Pancreas (tissue), 10 donors: ENCODE measurements at regions not wholly inside any gene's neighbourhood (a gene's known extent, or its start where the extent isn't known, plus 50 kb on each side); places are given as distances from the start of the nearest gene placed in this dataset.

Experiments
- ATAC-seq, 4 donors: fragments of 200-7000 bp; cut with Tn5 transposase; one replicate each; pipeline versions ENCODE4 v1.8.0 to v1.9.1; 2020; ENCODE audit warnings: mild to moderate bottlenecking in 4 of 4, moderate library complexity in 4 of 4
- DNase-seq, 6 donors: peaks; one replicate each; pipeline ENCODE4 v3.0.0-alpha.2; 2020
- FAIRE-seq: peaks from 2 replicates; lab custom pipeline; 2012; peaks lifted over from hg19 to GRCh38; lab: Jason Lieb, UNC
- H3K27ac ChIP-seq, 4 donors: fragments of 200-600 bp; sonication (generic); 1 replicate in 3 of 4; 2 replicates in 1 of 4; pipeline versions ENCODE4 v1.5.0 to v1.8.0; 2020
- H3K27me3 ChIP-seq, 4 donors: fragments of 200-600 bp; one replicate each; pipeline ENCODE4 v1.8.0; 2021
- H3K36me3 ChIP-seq, 3 donors: fragments of 200-600 bp; sonication (generic) in 1 of 3; one replicate each; pipeline versions ENCODE4 v1.5.0 to v1.8.0; 2020 to 2021
- H3K4me1 ChIP-seq, 3 donors: fragments of 200-600 bp; one replicate each; pipeline ENCODE4 v1.8.0; 2021
- H3K4me3 ChIP-seq, 4 donors: fragments of 200-600 bp; sonication (generic) in 2 of 4; one replicate each; pipeline versions ENCODE4 v1.5.0 to v1.8.0; 2020 to 2021
- H3K9me3 ChIP-seq, 4 donors: fragments of 200-600 bp; one replicate each; pipeline ENCODE4 v1.8.0; 2021
- CTCF ChIP-seq, 4 donors: fragments of 200-600 bp; sonication (generic) in 3 of 4; IDR thresholded peaks; one replicate each; pipeline versions ENCODE4 v1.5.0 to v1.8.0; 2021; ENCODE audit warnings: antibody characterized with exemption in 4 of 4
- WGBS, 2 donors: extraction: QIAGEN DNeasy Blood & Tissue Kit; methylation state at CpG; one replicate each; pipeline ENCODE4 v1.1.7; 2013; 5-methylcytosine and 5-hydroxymethylcytosine counted together
- intact Hi-C, 3 donors: fragments of 100-400 bp; cut with DNase I; formaldehyde crosslinking; loops; one replicate each; pipeline versions ENCODE4 v1.11.1 to v1.14.2; 2022
- donor health status: healthy with polysubstance abuse.
- donor health status: DM: no; HTN: no; CAD: no; lungs with moderate emphysema.
- donor health status: DM: no; HTN: no; CAD: no.
- donor health status: control.
- donor health status: control.
- donor health status: Bipolar disorder and iron deficiency.
- donor health status: DM: yes; HTN: yes; CAD: no.
- donor health status: DM: no; HTN: no; CAD: no.
- donor health status: DM: no; HTN: no; CAD: no.
- donor health status: DM: yes; HTN: yes; CAD: no.

DNA sequence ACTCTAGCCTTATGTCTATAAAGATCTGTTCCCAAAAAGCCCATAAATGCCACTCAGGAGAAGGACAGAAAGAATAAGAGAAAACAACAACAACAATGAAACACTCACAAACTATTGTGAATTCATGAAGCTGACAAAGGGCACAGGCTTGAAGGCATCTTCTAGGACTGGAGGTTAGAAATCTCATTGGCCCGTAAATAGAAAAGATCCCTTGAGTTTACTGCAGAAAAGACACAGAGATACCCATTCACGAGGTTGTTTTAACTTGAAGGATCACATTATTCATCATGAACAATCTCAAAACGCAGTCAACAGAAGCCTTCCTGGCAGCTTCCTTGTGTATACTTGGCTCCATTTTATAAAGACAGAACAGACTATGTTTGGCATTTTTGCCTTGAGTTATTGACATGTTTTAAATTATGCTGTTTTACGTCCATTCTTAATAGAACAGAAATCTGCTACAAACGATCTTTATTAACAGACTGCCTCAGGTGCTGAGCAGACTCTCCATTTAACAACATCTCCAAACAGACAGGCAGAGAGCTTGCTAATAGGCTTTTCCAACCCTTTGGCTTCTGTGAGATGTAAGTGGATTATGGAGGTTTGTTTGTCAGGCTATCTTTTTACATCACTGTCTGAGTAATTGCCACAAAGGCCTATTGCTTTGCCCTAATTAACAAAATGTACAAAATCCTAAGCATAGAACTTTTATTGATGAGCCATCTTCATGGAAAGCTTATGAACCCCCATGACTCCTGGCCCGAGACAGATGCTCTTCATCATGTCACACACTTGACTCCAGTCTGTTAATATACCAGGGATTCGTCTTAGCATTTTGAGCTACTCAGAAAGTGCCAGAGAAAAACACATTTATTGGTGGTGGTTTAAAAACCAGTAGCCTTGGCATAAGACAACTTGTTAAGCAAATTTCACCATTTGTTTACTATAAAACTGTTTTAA, 735.3 kb upstream of the ZNF608 start:
- Histone ChIP-seq H3K27me3 (no peaks in the 10 kb centered on the region), H3K4me1 (peaks cover 0 to 4% (median 0%) of the 10 kb centered on the region in 3 donors), H3K36me3 (no peaks in the 10 kb centered on the region), H3K4me3 (no peak overlapping the region), H3K9me3 (no peaks in the 10 kb centered on the region), H3K27ac (no peak overlapping the region)
- FAIRE-seq: no peak
- TF ChIP-seq CTCF (IDR thresholded peaks at IDR 0.05): no peak
- 77 to 78% methylated on average over 7 of the region's 7 CpGs for WGBS, 2 donors
- intact Hi-C loops: no loop called here
- ATAC-seq: no peak
- DNase-seq: no peak

DNA sequence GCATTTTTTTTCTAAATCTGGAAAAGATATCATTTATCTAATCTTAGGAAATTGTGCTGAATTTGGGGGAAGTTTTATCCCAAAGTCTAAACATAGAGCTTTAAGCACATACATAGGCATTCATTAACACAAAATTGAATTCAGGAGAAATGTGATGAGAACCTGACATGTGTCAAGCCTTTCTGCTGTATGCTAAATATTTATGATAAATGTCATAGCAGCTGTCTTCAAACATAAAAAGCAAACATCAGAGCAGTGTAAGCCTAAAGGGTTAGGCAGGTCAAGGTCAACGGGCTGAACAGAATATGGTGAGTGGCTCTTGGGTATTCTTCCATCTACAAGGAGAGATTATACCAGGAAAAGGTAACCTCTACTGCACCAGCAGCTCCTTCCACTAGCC, 737.2 kb upstream of the ZNF608 start:
- Histone ChIP-seq H3K36me3 (no peaks in the 10 kb centered on the region), H3K9me3 (no peaks in the 10 kb centered on the region), H3K27ac (peak overlapping the region in 1 of 4 donors; percentile 72), H3K4me1 (peaks cover 0 to 4% (median 0%) of the 10 kb centered on the region in 3 donors), H3K4me3 (no peak overlapping the region), H3K27me3 (no peaks in the 10 kb centered on the region)
- ATAC-seq (no peak), DNase-seq (no peak), FAIRE-seq (no peak)
- WGBS, 2 donors: 87 to 94% methylated on average over 1 of the region's 1 CpG
- intact Hi-C loops: no loop called here
- no peak for TF ChIP-seq CTCF (IDR thresholded peaks at IDR 0.05)

DNA sequence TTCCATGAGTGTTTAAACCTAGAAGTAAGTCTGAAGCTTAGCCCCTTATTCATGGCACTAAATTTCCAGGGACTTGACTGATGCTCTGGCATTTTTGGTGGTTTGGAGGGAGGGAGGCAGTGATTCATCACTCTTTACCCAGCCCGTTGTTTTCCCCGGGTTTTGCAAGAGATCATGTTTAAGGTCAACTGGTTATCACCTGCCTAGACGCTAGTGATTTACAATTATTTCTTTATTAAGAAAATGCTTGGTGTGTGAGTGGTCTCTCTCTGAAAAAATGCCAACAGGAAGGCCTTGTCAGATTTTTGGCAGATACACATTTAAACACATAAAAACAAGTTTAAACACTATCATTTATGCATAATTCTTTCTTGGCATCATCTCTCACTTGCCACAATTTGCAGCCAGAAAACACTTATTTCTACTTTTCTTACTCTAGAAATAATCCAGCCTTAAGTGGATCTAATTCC, 737.9 kb upstream of the ZNF608 start:
- FAIRE-seq (no peak), ATAC-seq (peak; percentile 45 to 70 (median 64)), DNase-seq (peak in 2 of 6 donors; percentile 14 to 25)
- Histone ChIP-seq H3K4me3 (no peak overlapping the region), H3K4me1 (peaks cover 0 to 4% (median 0%) of the 10 kb centered on the region in 3 donors), H3K9me3 (no peaks in the 10 kb centered on the region), H3K27me3 (no peaks in the 10 kb centered on the region), H3K36me3 (no peaks in the 10 kb centered on the region), H3K27ac (peak overlapping the region in 2 of 4 donors; percentile 72 to 75)
- intact Hi-C loops: no loop called here
- 17 to 21% methylated on average over 3 of the region's 3 CpGs for WGBS, 2 donors
- no peak for TF ChIP-seq CTCF (IDR thresholded peaks at IDR 0.05)

GRCh38 chr5:125484742-125485641, 738.6 kb upstream of the ZNF608 start:
- no peak for TF ChIP-seq CTCF (IDR thresholded peaks at IDR 0.05)
- Histone ChIP-seq H3K4me3 (no peak overlapping the region), H3K4me1 (peaks cover 0 to 4% (median 0%) of the 10 kb centered on the region in 3 donors), H3K27ac (peak overlapping the region in 3 of 4 donors; percentile 50 to 75 (median 72)), H3K9me3 (no peaks in the 10 kb centered on the region), H3K27me3 (no peaks in the 10 kb centered on the region), H3K36me3 (no peaks in the 10 kb centered on the region)
- FAIRE-seq (peak; percentile 98), ATAC-seq (peak; percentile 86 to 92 (median 91)), DNase-seq (peak in 5 of 6 donors; percentile 18 to 46 (median 20))
- intact Hi-C loops: no loop called here
- WGBS, 2 donors: 42 to 45% methylated on average over 10 of the region's 10 CpGs
